ENCODE measurements at regions not wholly inside any gene's neighbourhood (a gene's known extent, or its start where the extent isn't known, plus 50 kb on each side); places are given as distances from the start of the nearest gene placed in this dataset.
A peak's percentile ranks its signal among the peaks of the same experiment; 100 is the strongest.
"Not testable (repeated sequence)": the region's sequence is repeated elsewhere in the genome, so short reads cannot be mapped to it uniquely, and the experiment has no call there.

GRCh38 chr17:20633268-20634059 is 53.9 kb downstream of the CDRT15L2 start:
- not testable (repeated sequence) for DNase-seq (ENCODE audit: low spot score)

DNA sequence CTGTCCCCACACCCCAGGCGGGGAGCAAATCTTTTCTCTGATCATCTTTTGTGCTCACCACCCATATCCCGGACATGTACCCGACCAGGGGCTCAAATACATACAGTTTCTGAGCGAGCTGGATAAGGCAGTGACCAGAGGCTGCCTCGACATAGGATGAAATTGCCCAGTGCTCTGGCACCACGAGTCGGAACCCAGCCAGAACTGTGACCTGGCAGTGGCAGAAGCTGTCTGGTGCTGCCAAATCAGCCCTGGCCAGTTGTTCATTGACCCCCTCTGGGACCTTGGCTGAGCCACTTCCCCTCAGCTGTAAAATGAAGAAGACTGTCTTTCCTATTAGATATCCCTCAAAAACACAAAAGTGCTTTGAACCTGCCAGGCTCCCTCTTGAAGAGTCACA is 60.6 kb downstream of the CDRT15L2 start:
- not testable (repeated sequence) for DNase-seq (ENCODE audit: low spot score)

GRCh38 chr17:20646661-20647272 is 67.2 kb downstream of the CDRT15L2 start:
- DNase-seq (ENCODE audit: low spot score) = peak; percentile 15

- peak; percentile 25 for DNase-seq (ENCODE audit: low spot score)
Observed at GRCh38 chr17:20649097-20649767, 69.7 kb downstream of the CDRT15L2 start.

GRCh38 chr17:20651022-20651421 is 71.5 kb downstream of the CDRT15L2 start:
- DNase-seq (ENCODE audit: low spot score) = peak; percentile 9

DNA sequence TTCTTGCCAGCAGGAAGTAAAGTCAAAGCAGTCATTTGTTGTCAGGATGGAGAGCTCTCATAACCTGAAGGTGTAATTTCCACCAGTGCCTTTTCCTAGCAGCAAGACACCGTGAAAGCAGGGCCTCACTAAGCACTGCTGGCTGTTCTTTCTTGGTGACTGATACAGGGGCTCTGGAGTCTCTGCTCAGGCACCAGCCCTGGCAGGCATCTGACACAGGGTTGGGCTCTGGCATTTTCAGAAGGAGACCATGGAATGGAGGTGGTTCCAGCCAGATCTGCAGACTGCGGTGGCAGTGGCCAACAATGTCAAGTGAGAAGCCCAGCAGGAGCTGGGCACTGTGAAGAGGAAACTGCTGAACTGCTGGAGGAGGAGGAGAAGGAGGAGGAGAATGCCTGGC is 72.2 kb downstream of the CDRT15L2 start:
- not testable (repeated sequence) for DNase-seq (ENCODE audit: low spot score)

DNA sequence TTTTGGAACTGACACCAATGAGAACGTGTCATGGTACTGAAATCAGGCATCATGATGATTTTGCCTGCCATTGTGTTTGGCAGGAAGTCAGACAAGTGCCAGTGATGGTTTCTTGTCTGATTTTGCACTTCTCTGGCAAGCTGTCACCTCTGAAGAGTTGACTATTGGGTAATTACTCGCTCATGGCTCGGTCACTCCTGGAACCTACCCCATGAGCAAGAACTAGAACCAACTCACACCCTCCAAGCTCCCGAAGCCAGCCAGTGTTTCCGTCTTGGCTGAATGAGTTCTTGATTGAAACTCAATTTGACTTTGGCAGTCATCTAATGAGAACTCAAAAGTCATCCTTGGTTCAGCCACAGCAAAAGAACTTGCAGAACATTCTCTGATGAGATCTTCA is 73.9 kb downstream of the CDRT15L2 start:
- not testable (repeated sequence) for DNase-seq (ENCODE audit: low spot score)

GRCh38 chr17:20654114-20654513 is 74.6 kb downstream of the CDRT15L2 start:
- DNase-seq (ENCODE audit: low spot score) = not testable (repeated sequence)

DNA sequence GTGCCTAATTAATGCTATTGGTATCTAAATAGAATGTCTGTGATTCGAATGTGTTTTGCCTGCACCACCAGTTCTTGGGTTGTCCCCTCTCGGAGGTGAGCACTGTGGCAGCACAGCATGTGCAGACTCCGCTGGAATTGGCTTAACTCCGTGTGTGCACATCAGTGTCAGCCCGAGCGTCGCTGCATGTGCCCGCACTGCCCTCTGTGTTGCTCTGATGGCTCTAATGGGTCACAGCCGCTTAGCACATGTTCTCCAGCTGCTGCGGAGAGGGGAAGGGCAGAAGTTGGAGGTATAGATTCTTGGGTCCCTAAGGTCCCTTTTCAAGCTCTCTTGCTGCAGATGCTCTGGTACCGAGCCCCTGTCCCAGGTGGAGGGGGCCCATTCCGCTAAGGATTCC is 75.1 kb downstream of the CDRT15L2 start:
- DNase-seq (ENCODE audit: low spot score) = not testable (repeated sequence)

DNA sequence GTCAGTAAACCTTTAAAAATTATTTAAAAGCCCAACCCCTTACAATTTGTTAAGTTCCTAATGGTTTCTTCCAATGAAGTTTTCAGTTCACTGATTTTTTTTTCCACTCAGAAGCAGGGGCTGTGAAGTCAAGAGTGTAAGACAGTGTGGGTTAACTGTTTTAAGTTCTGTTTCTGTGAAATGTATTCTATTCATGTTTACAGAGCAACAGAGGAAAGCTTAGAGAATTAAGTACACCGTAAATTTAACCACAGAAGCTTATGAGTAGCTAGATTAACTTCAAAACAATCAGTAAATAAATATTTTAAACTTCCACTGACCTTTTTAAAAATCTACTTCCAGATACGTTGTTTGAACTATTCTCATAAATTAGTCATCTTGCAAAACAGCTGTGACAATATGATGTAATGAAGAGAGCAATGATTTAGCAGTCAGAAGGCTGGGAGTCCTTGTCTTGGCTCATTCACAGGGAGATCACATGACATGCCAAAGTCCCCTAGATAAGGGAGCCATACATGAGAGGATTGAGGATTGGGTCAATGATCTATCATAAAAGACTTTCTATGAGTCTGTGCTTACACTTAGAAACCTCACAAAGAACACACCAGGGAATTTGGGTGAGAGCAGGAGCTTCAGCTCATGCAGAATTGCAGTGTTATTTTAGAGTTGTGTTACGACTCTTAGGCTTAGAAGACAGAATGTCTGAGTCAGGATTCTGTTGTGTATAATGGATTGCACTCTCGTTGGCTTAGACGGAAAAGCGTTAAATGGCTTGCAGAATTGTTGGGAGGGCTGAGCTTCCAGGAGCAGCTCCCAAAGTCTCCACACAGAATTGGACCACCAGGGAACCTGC is 85.8 kb downstream of the CDRT15L2 start:
- not testable (repeated sequence) for DNase-seq (ENCODE audit: low spot score)

- DNase-seq (ENCODE audit: low spot score) = peak; percentile 17
Observed at GRCh38 chr17:20666689-20667088, 87.2 kb downstream of the CDRT15L2 start.

GRCh38 chr17:20667712-20668111 is 88.2 kb downstream of the CDRT15L2 start:
- DNase-seq (ENCODE audit: low spot score) = not testable (repeated sequence)

DNA sequence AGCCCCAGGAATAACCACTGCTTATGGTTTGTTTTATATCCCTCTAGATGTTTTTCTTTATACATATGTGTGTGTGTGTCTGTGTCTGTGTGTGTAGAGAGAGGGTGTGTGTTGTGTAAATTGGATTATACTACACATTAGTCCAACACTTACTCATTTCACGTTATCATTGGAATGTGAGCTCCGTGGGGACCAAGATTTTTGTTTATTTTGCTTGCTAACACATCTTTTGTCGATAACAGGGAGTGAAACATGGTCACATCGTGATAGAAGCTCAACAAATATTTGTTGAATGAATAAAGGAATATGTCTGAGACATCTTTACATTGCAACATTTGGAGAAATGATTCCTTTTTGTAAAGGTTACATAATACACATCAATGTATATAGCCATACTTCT is 88.8 kb downstream of the CDRT15L2 start:
- DNase-seq (ENCODE audit: low spot score) = not testable (repeated sequence)

GRCh38 chr17:20668868-20669267 is 89.3 kb downstream of the CDRT15L2 start:
- DNase-seq (ENCODE audit: low spot score) = not testable (repeated sequence)

GRCh38 chr17:20670506-20670905 is 91.0 kb downstream of the CDRT15L2 start:
- DNase-seq (ENCODE audit: low spot score) = not testable (repeated sequence)

- not testable (repeated sequence) for DNase-seq (ENCODE audit: low spot score)
Observed at GRCh38 chr17:20674374-20674773, 94.8 kb downstream of the CDRT15L2 start.

- DNase-seq (ENCODE audit: low spot score) = not testable (repeated sequence)
Observed at GRCh38 chr17:20675707-20676106, 96.2 kb downstream of the CDRT15L2 start.

DNA sequence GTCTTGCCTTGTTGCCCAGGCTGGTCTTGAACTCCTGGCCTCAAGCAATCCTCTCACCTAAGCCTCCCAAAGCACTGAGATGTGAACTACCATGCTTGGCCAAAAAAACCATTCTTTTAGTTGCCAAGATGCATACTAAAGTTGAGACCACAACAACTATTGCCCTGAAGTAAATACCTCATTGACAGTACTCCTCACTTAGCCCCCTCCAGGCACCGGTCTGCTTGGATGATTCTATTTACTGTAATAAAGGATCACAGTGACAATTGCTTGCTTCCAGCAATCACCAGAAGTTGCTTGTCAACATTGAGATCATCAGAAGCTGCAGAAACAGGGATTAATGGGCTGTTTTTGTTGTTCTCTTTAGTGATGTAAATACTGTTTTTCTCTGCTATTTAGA is 97.1 kb downstream of the CDRT15L2 start:
- not testable (repeated sequence) for DNase-seq (ENCODE audit: low spot score)

DNA sequence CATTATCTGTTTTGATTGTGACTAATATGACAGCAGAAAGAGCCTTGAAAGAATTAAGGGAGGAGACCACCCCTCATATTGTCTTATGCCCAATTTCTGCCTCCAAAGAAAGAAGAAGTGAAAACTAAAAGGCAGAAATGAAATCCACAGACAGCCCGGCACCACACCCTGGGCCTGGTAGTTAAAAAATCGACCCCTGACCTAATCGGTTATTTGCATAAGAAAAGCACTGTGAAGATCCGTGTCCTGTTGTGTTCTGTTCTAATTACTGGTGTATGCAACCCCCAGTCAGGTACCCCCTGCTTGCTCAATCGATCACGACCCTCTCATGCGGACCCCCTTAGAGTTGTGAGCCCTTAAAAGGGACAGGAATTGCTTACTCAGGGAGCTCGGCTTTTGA is 97.9 kb downstream of the CDRT15L2 start:
- DNase-seq (ENCODE audit: low spot score) = not testable (repeated sequence)

DNA sequence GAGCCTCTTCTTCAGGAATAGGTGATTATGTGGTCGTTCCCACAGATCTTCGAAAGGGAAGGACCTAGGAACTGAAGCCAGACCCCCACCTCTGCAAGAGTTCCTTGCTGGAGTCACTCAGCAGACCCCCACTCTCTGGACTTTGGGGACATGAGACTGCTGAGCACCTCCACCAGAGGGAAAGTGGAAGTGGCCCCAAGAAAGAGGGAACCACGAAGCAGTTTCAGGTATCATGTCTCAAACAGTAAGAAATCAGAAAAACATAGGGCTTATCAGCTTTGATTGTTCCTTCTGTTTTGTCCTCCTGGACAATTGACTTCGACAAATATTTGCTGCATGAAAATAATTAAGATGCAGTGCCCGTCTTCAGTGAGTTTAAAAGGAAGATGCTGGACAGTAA is 98.9 kb downstream of the CDRT15L2 start:
- DNase-seq (ENCODE audit: low spot score) = not testable (repeated sequence)

DNA sequence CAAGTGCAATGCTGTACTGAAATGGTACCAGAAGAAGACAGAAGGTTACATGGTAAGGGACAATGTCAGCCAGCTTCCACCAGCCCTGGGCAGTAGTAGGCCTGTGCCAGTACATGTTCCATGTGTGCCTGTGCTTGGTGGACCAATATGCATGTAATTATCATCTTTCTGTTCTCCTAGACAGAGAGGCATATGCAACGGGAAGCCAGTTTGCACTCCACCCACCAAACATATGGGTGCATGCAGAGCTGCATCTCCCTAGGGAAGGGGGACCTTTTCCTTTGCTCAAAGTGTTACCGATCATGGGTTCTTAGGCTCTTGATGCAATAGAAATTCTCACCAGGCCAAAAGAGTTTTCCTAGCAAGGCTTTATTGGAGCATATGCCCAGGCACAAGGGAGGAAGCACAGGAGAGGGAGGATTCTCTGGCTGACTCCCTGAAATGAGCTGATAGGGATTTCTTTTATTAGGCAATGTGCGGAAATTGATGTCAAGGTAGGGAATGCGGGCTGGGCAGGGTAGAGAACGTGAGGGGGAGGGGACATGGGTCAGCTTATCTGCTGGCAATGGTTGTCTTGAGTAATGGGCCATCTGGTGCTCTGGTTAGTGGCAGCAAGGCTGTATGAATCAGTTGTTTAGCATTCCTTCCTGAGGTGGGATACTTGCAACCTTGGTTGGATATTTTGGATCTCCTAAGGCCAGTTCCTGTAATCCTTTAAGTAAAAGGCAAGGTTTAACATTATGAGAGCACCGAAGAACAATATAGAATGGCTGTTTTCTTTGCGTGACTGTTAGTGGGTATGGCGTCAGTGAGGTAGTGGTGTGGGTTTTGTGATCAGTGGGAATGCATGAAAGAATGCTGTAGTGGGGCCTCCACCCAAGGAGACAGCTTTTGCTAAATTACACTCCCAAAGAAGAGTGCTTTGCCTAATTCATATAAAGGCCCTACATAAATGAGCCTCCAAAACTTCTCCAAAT is 102.5 kb downstream of the CDRT15L2 start:
- not testable (repeated sequence) for DNase-seq (ENCODE audit: low spot score)
